HL-60 (cell line): ENCODE measurements at regions not wholly inside any gene's neighbourhood (a gene's known extent, or its start where the extent isn't known, plus 50 kb on each side); places are given as distances from the start of the nearest gene placed in this dataset.

ENCODE experiments used
- DNase-seq, 2 experiments: peaks; one replicate each; pipeline ENCODE4 v3.0.0-alpha.2; 2010 to 2020; ENCODE audit warnings: low read depth in 1 of 2, low spot score in 1 of 2
- H3K27ac ChIP-seq: fragments of 250-450 bp; sonication (Bioruptor Pico); replicated peaks from 2 replicates; pipeline ENCODE4 v1.5.1; 2020; ENCODE audit warnings: mild to moderate bottlenecking, moderate library complexity
- H3K27me3 ChIP-seq: fragments of 250-450 bp; sonication (Bioruptor Pico); 2 replicates; pipeline ENCODE4 v1.5.1; 2021; ENCODE audit warnings: mild to moderate bottlenecking, moderate library complexity; ENCODE audit not compliant: insufficient read depth, poor library complexity, severe bottlenecking
- H3K4me3 ChIP-seq: replicated peaks from 2 replicates; pipeline ENCODE4 v1.5.1; 2011; ENCODE audit warnings: mild to moderate bottlenecking, control low read depth, low read length; ENCODE audit not compliant: insufficient read depth
- CTCF ChIP-seq: IDR thresholded peaks from one replicate; pipeline ENCODE4 v1.5.1; 2011; ENCODE audit warnings: low read length, control low read depth, inconsistent platforms; ENCODE audit not compliant: insufficient read depth
- GABPA ChIP-seq: IDR thresholded peaks from 2 replicates; pipeline ENCODE4 v1.6.1; 2012; ENCODE audit warnings: low read depth
- POLR2AphosphoS5 ChIP-seq: IDR thresholded peaks from 2 replicates; pipeline ENCODE4 v1.6.1; 2012; ENCODE audit warnings: low read depth
- SPI1 ChIP-seq: IDR thresholded peaks from 2 replicates; pipeline ENCODE4 v1.6.1; 2012; ENCODE audit warnings: low read depth, mild to moderate bottlenecking, borderline replicate concordance
- TF ChIP-seq, protein P1 (sequence below): IDR thresholded peaks from 2 replicates; pipeline ENCODE4 v1.6.1; 2012; ENCODE audit warnings: low read depth; ENCODE audit not compliant: insufficient replicate concordance

GRCh38 chr10:78914502-78915189 lies 154.1 kb upstream of the ZMIZ1 start:
- Histone ChIP-seq H3K27me3 (no peaks in the 10 kb centered on the region), H3K27ac (no peak overlapping the region), H3K4me3 (no peak overlapping the region)
- DNase-seq, result no peak
- no peak for TF ChIP-seq POLR2AphosphoS5
- no peak for TF ChIP-seq GABPA
- TF ChIP-seq CTCF, result no peak
- TF ChIP-seq, protein P1, sequence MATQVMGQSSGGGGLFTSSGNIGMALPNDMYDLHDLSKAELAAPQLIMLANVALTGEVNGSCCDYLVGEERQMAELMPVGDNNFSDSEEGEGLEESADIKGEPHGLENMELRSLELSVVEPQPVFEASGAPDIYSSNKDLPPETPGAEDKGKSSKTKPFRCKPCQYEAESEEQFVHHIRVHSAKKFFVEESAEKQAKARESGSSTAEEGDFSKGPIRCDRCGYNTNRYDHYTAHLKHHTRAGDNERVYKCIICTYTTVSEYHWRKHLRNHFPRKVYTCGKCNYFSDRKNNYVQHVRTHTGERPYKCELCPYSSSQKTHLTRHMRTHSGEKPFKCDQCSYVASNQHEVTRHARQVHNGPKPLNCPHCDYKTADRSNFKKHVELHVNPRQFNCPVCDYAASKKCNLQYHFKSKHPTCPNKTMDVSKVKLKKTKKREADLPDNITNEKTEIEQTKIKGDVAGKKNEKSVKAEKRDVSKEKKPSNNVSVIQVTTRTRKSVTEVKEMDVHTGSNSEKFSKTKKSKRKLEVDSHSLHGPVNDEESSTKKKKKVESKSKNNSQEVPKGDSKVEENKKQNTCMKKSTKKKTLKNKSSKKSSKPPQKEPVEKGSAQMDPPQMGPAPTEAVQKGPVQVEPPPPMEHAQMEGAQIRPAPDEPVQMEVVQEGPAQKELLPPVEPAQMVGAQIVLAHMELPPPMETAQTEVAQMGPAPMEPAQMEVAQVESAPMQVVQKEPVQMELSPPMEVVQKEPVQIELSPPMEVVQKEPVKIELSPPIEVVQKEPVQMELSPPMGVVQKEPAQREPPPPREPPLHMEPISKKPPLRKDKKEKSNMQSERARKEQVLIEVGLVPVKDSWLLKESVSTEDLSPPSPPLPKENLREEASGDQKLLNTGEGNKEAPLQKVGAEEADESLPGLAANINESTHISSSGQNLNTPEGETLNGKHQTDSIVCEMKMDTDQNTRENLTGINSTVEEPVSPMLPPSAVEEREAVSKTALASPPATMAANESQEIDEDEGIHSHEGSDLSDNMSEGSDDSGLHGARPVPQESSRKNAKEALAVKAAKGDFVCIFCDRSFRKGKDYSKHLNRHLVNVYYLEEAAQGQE, result no peak
- no peak for TF ChIP-seq SPI1

DNA sequence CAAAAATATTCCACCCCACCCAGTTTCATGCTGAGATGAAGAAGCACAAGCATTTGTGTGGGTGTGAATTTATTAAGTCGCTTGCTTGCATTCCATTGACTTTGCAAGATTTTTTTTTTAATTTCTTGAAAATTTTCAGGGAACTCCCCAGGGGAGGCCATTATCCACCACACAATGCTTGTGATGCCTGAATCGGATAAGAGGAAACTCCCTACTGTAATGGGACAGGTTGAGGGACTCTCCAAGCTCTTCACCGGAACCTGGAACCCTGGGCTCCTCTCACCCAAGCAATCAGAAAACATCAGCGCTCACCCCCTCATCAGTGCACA lies 153.6 kb upstream of the ZMIZ1 start:
- TF ChIP-seq SPI1, result no peak
- no peak for TF ChIP-seq POLR2AphosphoS5
- TF ChIP-seq GABPA, result no peak
- TF ChIP-seq, protein P1, result no peak
- TF ChIP-seq CTCF, result no peak
- Histone ChIP-seq H3K27me3 (no peaks in the 10 kb centered on the region), H3K27ac (no peak overlapping the region), H3K4me3 (no peak overlapping the region)
- DNase-seq, result no peak

GRCh38 chr10:78916227-78916626 lies 152.5 kb upstream of the ZMIZ1 start:
- no peaks in the 10 kb centered on the region for H3K27me3 ChIP-seq
- TF ChIP-seq GABPA (no peak), POLR2AphosphoS5 (no peak), CTCF (no peak), SPI1 (no peak)
- TF ChIP-seq, protein P1, result no peak
- H3K4me3 ChIP-seq, result no peak overlapping the region
- no peak overlapping the region for H3K27ac ChIP-seq
- DNase-seq, result no peak
